Esophagus muscularis mucosa (tissue), 4 donors: ENCODE measurements at regions not wholly inside any gene's neighbourhood (a gene's known extent, or its start where the extent isn't known, plus 50 kb on each side); places are given as distances from the start of the nearest gene placed in this dataset.

Experiments used
- EP300 ChIP-seq: sonication (generic); formaldehyde crosslinking; IDR thresholded peaks from one replicate; pipeline ENCODE4 v1.6.1; 2017; ENCODE audit warnings: antibody characterized with exemption
- POLR2A ChIP-seq: fragments of 450-650 bp; IDR thresholded peaks from one replicate; pipeline ENCODE4 v1.6.1; 2017; ENCODE audit warnings: antibody characterized with exemption, moderate library complexity, mild to moderate bottlenecking, low read depth
- POLR2AphosphoS5 ChIP-seq, 2 donors: sonication (generic); formaldehyde crosslinking; IDR thresholded peaks; one replicate each; pipeline ENCODE4 v1.6.1; 2017; ENCODE audit warnings: antibody characterized with exemption in 2 of 2
- TF ChIP-seq, protein P1 (sequence below), 3 experiments: fragments of 200-600 bp in 2 of 3; fragments of 450-650 bp in 1 of 3; sonication (generic) in 2 of 3; IDR thresholded peaks; one replicate each; pipeline ENCODE4 v1.5.1; 2017 to 2019; ENCODE audit warnings: antibody characterized with exemption in 3 of 3, mild to moderate bottlenecking in 2 of 3, moderate library complexity in 1 of 3

DNA sequence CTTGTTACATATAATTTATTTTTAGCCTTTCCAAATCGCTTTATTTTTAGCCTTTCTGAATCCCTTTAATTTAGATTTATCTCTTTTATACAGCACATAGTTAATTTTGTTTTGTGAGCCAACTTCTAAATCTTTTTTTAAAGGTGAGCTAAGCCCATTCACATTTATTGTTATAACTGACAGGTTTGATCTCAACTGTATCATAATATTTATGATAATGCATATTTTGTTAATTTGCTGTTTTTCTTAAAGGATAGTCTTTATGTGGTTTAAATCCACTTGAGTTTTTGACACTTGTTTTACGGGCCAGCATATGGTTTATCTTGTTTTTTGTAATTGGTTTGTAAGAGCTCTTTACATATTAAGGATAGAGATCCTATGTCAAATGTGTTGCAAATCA lies 177.8 kb upstream of the SMIM23 start:
- TF ChIP-seq EP300 (no peak), POLR2AphosphoS5 (IDR thresholded peaks at IDR 0.05) (no peak), POLR2A (no peak)
- TF ChIP-seq, protein P1, sequence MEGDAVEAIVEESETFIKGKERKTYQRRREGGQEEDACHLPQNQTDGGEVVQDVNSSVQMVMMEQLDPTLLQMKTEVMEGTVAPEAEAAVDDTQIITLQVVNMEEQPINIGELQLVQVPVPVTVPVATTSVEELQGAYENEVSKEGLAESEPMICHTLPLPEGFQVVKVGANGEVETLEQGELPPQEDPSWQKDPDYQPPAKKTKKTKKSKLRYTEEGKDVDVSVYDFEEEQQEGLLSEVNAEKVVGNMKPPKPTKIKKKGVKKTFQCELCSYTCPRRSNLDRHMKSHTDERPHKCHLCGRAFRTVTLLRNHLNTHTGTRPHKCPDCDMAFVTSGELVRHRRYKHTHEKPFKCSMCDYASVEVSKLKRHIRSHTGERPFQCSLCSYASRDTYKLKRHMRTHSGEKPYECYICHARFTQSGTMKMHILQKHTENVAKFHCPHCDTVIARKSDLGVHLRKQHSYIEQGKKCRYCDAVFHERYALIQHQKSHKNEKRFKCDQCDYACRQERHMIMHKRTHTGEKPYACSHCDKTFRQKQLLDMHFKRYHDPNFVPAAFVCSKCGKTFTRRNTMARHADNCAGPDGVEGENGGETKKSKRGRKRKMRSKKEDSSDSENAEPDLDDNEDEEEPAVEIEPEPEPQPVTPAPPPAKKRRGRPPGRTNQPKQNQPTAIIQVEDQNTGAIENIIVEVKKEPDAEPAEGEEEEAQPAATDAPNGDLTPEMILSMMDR (IDR thresholded peaks at IDR 0.05), result no peak
